ENCODE measurements at regions not wholly inside any gene's neighbourhood (a gene's known extent, or its start where the extent isn't known, plus 50 kb on each side); places are given as distances from the start of the nearest gene placed in this dataset.
"Not testable (repeated sequence)": the region's sequence is repeated elsewhere in the genome, so short reads cannot be mapped to it uniquely, and the experiment has no call there.

DNA sequence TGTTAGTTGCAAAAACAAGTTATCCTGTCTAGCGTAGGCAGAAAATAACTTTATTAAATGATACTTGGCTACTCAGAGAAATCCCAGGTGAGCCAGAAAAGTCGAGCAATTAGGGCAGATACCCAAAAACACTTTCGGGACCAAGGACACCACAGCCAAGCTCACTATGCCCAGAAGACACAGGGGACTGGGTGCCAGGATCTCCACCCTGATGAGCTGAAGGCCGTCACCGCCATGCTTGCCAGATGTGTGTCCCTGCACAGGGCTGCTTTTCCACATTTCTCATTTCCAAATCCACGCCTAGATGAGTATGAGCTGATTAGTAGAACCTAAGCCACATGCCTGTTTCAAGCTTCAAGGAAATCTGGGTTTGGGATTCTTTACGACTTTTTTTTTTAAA is 214.0 kb upstream of the SMLR1 start:
- DNase-seq, result no peak

DNA sequence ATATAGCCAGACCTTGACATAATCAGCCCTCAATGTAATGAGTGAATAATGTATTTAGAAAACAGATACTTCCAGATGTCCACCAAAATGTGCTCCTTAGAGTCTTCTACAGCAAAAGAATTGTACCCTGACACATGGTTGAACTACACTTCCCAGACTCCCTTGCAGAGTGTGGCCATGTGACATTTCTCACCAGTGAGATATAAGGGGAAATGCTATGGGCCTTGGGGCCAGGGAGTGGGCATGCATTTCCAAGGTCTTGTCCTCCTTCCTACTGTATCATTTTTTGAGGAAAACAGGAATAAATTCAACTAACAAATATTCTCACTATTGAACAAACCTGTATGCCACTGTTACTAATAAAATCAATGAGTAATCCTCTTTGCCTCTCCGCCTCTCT is 211.4 kb upstream of the SMLR1 start:
- DNase-seq, result no peak

DNA sequence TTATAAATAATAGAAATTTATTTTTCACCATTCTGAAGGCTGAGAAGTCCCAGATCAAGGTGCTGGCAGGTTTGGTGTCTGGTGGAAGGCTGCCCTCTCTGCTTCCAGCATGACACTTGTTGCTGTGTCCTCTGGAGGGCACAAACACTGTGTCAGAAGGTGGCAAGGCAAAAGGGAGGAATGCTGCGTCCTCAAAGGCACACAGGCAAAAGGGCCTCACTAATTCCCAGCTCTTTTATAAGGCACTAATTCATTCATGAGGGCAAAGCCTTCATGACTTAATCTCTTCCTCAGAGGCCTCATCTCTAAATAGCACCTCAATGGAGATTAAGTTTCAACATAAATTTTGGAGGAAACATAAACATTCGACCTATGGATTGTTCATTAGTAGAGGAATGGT is 209.5 kb upstream of the SMLR1 start:
- DNase-seq, result no peak

DNA sequence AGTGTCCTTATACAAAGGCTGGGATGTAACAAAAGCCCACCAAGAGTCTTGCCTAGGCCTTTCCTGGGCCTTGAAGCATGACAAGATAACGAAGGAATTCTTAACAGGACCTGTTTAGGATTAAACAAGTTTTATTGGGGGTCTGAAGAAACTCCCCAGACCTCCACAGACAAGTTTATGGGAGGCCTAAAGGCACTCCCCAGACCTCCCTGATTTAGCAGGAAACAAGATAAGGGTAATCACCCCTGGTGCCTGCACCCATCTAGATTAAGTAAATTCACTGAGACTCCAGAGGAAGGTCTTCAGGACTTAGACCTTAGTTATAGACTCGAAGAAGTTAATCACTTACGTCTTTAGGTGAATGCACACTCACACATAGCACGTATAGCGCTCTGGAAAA is 208.4 kb upstream of the SMLR1 start:
- DNase-seq, result not testable (repeated sequence)

DNA sequence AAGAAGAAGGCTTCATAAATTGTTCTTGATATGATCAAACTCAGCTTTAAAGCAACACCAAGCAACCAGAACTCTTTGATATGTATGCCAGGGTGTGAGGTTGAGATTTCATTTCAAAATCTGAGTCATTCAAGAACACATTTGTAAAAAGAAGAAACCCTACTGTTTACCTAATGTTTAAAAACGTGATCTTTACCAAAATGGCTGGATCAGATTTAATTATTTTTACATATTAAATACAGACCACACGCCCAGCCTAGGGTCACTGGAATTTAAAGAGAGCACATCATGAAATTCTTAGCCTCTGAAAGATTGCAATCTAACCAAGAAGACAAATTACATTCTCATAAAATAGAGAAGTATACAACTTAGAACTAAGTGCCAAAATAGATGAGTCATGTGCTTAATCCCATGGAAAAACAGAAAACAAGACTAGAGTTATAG is 206.8 kb upstream of the SMLR1 start:
- DNase-seq, result no peak

DNA sequence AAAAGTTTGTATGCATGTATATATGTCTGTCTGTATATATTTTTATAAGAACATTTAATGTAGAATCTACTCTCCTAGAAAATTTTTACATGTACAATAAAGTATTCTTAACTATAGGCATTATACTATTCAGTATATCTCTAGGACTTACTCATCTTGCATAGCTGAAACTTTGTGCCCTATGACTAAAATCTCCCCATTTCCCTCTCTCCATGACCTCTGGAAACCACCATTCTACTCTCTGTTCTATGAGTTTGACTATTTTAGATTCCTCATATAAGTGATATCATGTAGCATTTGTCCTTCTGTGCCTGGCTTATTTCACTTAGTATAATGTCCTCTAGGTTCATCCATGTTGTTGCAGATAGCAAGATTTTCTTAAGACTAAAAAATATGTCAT is 205.1 kb upstream of the SMLR1 start:
- no peak for DNase-seq

DNA sequence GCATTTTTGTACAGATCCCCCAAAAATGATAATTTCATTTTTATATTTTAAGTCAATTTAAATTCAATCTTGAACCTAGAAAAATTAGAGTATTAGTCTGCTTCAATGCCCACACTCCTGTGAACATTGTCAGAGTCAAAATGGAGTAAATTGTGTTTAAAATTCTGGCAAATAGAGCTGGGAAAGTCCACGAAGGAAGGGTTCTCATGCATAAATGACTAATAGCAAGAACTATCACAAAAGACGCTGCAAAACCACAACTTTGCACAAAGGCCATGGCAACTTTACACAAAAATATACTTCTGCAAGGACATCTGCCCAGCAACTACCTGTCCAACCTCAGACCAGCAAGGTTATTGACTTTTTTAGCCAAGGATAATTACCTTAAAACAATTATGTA is 203.2 kb upstream of the SMLR1 start:
- no peak for DNase-seq

DNA sequence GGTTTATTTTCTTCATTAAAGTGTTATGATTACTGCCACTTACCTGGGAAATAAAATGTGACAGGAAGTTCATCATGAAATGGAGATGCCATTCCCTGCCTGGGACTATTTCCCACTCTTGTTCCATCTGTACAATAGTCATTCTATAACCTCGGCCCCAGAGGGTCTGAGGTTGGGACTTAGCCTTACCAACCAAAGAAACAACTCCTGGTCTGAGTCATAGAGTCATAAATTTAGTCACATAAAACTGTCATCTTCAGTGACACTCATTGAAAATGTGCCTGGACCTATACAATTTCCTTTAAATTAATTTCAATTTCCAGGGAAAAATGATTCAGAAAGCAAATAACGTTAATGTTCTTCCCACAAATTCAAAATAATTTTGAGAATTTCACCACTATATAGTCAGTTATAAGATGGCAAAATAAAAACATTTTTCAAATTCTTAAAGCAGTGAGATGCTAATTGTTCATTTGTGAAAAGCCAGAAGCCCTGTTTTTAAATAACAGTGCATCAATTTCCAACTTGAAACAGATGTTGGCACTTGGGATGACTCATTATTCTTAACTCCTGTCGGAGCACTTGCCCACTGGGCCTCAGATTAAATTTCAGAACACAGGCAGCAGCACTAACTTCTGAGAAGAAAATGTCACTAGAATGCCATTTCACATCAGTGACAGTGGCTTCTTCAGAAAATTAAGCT is 201.2 kb upstream of the SMLR1 start:
- DNase-seq, result no peak

DNA sequence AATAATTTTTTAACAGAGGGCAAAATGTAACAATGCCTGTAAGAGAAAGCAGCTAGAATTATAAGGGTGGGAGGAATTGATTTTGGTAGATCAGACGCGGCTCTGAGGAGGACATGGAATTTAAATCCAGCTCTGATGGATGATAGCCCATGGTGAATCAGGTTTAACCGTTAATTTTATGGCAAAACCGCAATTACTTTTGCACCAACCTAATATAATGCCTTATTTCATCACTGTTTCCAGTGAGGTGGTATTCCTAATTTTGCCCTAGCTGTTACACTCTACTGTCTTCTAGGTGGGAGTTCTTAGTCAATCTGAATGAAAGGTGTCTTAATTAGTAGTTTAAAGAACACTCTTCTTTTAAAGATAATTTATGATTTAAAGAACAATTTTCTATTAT is 198.3 kb upstream of the SMLR1 start:
- no peak for DNase-seq

DNA sequence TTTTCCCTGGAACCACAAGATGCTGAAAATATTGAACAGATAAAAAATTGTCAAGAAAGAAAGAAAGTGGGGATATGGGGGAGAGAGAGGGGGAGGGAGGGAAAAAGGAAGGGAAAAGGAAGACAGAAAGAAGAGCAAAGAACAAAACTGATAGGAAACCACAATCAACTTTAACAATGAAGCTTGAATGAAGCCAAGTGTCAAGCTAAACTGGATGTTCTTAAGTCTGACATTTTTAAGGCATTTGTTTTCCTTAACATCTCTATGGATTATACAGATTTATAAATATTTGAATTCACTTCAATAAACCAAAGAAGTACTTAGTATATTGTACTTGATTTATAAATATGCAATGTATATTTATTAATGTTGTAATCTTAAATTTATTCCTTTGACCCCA is 197.6 kb upstream of the SMLR1 start:
- no peak for DNase-seq

DNA sequence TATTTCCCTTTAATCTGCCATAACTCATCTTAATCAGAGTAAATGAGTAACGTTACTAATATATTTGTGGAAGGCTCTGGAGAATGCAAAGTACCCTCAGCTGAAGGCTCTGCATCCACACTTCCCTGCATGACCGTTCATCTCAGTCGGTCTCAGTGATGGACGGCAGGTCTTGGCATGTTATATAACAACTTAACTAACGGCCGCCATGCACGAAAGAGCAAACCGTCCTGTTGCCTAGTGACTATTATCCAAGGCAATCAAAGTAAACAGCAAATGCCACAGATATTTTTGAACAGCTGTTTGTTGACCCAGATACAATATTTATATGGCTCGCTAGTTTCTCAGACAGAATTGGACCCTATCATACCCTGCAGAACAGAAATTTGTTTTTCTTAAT is 194.9 kb upstream of the SMLR1 start:
- DNase-seq, result no peak

DNA sequence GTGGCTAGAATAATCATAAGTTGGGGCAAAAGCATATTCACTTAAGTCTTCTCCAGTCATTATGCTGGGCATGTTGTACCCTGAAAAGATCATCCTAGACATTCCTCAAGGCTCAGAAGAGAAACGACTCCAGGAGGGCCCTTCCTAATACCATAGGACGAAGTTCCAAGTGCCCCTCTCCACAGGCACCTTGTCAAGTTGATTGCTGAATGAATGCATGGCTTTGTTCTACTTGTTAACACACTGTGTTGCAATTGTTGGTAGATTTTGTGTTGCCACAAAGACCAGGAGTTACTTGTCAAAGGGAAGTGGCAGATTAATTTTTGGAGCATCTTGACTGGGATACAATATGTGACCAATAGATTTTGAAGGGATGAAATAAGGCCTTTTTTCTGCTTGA is 194.3 kb upstream of the SMLR1 start:
- DNase-seq, result no peak

DNA sequence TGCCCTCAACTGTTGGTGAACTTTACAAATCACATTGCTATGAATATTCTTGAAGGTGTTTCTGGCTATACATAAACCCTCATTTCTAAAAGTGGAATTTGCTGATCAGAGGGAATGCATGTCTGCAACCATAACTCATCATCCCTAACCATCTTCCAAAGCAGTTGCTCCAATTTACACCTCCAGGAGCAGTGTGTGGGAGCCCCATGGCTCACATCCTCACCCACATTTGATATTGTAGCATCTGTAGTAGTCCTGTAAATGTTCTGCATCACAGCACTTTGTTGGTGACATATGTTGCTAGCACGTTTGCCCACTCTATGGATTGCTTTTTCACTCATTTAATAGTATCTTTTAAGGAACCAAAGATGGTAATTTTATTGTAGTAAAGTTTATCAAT is 183.8 kb upstream of the SMLR1 start:
- no peak for DNase-seq

DNA sequence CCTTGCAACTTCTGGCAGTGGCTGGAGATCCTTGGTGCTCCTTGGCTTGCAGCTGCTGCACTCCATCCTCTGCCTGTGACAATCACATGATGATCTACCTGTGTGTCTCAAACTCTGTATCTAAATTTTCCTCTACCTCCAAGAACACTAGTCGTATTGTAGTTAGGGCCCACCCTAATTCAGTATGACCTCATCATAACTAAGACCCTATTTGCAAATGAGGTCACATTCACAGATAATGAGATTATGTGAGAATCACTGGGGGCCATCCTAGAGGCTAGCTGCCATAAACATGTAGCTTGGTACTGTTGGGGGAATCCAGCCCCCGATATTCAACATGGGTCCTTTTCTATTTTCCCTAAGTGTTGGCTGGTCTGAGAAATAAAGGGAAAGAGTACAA is 183.0 kb upstream of the SMLR1 start:
- no peak for DNase-seq

DNA sequence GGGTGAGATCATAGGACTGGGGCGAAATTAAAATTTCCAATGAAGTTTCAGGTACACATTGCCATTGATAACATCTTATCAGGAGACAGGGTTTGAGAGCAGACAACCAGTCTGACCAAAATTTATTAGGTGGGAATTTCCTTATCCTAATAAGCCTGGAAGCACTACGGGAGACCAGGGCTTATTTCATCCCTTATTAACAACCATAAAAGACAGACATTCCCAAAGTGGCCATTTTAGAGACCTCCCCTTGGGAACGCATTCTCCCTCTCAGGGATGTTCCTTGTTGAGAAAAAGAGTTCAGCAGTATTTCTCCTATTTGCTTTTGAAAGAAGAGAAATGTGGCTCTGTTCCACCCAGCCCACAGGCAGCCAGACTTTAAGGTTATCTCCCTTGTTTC is 182.4 kb upstream of the SMLR1 start:
- not testable (repeated sequence) for DNase-seq

DNA sequence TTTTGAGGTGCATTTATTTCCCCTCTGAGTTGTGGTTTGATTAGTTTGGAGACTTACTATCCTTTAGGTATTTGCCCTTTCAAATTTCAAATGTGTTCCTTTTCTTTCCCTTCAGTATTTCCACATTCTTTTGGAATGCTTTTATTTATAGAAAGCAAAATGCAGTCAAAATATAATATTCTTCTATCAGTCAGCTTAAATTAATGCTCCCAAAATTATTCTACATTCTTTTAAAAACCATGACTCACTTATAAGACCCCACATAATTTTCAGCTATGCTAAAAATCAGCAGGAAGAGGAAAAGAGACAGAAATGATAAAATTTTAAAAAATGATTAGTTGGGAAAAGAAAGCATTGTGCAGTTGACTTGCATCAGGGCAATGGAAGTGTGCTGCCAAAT is 180.0 kb upstream of the SMLR1 start:
- no peak for DNase-seq

DNA sequence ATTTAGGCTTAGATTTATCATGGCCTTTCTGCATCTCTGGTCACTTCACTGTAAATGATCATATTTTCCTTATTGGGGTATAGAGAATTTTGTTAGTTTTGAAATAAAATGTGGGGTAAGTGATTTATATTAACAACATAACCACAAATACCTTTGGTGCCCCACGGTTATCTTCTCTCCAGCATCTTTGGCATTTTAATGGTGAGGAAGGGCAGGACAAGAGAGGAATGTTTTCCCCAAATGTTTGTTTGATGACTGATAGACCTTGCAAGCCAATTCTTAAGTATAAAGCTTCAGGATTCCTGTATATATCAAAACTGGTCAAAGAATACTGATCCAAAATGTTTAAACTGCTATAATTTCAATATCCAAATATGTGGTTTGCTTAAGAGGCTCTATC is 171.6 kb upstream of the SMLR1 start:
- no peak for DNase-seq

DNA sequence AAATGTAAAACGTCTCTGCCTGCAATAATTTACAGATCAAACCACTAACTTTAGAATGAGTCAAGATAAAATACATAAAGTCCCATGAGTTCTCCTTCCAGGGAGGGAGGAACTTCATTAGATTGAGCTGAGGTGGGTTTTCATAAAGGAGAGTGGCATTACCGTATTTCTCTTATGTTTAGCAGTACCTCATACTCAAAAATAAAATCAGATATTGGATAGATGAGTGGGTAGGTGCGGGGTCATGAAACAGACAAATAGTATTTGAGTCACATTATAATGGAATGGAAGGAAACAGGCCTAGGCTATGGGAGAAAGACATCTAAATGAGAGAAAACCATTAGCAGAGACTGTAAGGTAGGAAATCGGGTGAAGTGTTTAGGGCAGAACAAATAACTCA is 166.1 kb upstream of the SMLR1 start:
- no peak for DNase-seq

DNA sequence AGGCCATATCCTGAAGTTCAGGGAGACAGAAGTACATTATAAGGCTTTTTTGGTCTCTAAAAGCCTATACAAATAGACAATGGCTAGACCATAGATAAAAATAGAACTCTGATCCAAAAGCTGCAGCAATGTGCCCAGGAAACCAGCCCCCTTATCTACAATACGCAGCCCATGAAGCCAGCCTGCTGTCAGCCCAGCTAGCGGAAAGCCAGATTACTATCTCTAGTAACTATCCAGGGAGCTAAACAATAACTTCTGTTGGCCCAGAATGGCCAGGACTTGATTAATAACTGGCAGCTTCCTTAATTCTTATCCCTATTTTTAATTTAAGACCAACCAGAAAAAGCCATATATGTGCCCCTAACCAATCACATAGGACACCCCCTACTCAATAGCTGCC is 160.4 kb upstream of the SMLR1 start:
- DNase-seq, result no peak

DNA sequence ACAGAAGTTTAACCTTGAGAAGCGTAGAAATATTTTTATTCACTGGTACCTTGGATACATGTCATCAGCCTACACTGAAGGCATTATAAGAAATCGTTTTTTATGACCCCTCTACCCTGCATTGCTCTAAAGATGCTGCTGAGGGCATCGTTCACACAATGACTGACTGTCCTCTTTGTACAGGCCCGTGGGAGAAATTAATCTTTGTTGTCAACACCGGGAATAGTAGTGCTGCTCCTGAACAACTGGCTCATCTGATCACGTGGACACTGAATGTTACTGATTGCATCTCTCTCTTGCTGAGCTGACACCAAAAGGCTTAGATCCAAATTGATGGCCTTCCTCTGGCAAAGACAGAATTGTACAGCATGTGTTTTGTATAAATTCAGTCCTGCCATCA is 157.1 kb upstream of the SMLR1 start:
- no peak for DNase-seq

DNA sequence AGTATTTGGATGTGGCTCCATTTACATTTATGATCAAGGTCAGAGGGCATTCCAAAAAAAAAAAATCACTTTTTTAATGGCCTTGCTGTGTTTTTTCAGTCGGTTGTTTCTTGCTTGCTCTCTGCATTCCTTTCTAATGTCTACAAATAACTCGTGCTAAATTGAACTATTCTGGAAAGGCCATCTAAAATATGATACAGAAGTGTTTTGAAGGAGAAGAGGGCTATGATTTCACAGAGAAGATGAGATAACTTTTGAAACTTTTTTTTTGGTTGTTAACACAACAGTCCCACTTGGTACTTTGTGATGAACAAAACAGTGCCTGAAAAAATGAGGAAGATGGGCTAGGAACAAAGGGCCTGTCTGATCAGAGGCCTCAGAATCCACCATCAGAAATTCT is 156.1 kb upstream of the SMLR1 start:
- DNase-seq, result no peak

DNA sequence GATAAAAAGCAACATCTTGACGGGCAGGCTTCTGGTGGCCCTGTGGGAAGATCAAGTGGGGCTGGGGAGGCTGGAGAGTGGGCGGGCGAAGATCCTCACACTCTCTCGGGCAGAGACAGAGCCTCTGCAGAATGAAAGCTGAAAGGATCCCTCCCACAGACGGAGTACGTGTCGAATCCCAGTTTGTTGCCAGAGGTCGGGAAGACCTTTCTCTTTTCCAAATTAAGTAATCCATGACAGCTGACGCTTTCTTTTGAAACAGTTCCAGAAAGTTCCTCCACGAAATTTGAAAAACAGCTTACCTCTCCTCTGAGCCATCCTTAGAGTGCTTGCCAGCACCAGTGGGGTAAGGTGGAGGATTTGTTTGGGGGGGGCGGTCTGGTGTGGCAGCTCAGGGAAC is 155.6 kb upstream of the SMLR1 start:
- DNase-seq, result no peak

DNA sequence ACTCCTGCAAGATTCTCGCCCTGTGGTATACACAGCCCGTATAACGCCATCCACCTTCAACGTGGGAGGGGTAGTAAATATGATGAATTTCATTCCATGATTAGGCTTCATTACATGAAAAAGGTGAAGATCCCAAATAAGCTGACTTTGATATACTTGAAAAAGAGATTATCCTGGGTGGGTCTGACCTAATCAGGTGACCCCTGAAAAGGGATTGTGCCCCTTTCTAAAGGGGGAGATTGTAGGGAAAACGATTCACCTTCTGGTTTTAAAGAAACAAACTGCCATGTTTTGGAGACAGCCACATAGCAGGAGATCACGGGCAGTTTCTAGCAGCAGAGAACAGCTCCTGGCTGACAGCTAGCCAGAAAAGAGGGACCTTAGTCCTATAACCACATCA is 155.1 kb upstream of the SMLR1 start:
- DNase-seq, result no peak

DNA sequence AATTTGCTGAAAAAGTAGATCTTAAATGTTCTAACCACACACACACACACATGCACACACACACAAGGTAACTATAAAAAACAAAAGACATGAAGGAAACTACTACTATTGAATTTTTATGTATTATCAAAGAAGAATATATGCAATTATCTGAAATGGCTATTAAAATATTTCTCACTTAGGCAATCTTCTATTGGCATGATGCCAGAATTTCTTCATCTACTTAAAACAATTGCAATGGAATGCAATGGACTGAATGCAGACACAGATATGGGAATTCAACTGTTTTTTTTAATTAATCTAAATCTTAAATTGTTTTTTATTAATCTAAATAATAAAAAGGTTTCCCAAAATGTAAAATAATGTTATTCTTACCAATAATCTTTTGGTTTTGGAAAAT is 152.6 kb upstream of the SMLR1 start:
- DNase-seq, result peak in 1 of 2 donors; percentile 26

DNA sequence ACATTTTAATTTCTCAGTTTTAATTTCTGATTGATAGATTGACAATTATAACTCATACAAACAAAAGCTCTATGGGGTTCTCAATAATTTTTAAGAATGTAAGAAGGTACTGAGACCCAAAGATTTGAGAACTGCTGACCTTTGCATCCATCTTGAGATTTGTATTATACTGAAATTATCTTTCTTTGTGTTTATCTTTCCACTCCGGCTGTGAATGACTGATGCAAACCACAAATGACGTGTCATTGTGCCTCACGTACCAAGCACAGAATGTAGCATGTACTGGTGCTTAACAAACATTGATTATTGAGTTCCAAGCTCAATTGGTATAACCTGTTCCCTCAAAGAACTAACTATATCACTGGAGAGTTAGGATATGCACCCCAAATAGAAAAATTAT is 152.1 kb upstream of the SMLR1 start:
- no peak for DNase-seq
